ENCODE measurements at regions not wholly inside any gene's neighbourhood (a gene's known extent, or its start where the extent isn't known, plus 50 kb on each side); places are given as distances from the start of the nearest gene placed in this dataset.

GRCh38 chr20:48195121-48195870, 410.0 kb upstream of the SULF2 start:
- TF ChIP-seq CTCF (conservative IDR thresholded peaks at IDR 0.05): no peak
- no peak for TF ChIP-seq ZFX (IDR thresholded peaks at IDR 0.05)
- no peak overlapping the region for H3K27ac ChIP-seq

- no peak for TF ChIP-seq CTCF (conservative IDR thresholded peaks at IDR 0.05)
- TF ChIP-seq ZFX (IDR thresholded peaks at IDR 0.05): no peak
- H3K27ac ChIP-seq: no peak overlapping the region
Measured at GRCh38 chr20:48194583-48194982, 409.3 kb upstream of the SULF2 start.

DNA sequence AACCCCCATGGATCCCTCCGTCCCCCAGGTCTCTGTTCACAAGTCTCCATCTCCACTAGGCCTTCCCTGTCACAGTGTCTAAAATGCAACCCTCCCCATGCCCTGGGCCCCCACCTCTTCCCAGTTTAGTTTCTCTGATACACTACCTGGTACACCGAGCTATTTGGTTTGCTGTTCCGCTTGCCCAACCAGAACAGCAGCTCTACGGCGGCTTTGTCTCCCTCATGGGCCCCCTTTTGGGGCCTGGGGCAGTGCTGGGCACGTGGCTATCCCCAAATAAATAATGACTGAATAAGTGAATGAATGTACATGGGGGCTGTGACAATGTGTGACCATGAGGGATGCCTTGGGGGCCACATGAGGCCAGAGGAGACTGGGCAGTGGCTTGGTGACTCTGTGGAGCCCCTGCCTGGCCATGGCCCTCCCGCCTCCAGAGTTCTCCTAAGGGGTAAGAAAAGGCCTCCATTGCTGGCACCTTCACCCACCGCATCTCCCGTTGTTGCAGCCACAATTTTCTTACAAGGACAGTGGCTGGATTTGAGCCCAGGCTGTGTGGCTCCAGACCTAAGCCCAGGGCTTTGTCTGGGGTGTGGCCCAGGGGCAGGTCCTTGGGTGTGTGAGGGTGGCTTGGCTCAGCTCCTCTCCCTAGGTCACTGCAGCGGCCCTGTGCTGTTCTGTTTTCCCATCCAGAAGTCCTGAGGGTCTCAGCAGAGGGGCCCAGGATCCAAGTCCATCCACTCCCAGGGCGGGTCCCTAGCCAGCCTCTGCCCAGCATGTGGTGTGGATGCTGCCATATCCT, 408.5 kb upstream of the SULF2 start:
- H3K27ac ChIP-seq: no peak overlapping the region
- TF ChIP-seq CTCF (conservative IDR thresholded peaks at IDR 0.05) (no peak), ZFX (IDR thresholded peaks at IDR 0.05) (no peak)

DNA sequence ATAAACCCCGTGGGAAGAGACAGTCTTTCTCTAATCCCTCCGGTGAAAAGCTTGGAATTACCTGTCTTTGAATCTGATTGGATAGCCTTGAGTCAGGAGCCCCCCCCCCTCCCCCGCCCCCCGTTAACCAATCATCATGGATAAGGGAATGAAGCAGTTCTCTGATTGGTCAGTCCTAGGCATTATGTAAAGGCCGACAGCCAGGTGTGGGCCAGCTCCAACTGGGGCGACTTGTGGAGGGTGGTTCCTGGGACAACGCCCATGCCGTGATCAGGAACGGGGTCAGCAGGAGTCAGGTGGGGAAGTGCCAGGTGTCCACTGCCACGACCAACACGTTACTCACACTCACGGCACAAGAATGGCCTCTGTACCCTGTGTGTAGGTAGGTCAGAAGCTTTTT, 406.8 kb upstream of the SULF2 start:
- no peak overlapping the region for H3K27ac ChIP-seq
- TF ChIP-seq ZFX (IDR thresholded peaks at IDR 0.05): no peak
- no peak for TF ChIP-seq CTCF (conservative IDR thresholded peaks at IDR 0.05)

GRCh38 chr20:48191200-48191599, 405.9 kb upstream of the SULF2 start:
- TF ChIP-seq CTCF (conservative IDR thresholded peaks at IDR 0.05) (no peak), ZFX (IDR thresholded peaks at IDR 0.05) (no peak)
- H3K27ac ChIP-seq: no peak overlapping the region

DNA sequence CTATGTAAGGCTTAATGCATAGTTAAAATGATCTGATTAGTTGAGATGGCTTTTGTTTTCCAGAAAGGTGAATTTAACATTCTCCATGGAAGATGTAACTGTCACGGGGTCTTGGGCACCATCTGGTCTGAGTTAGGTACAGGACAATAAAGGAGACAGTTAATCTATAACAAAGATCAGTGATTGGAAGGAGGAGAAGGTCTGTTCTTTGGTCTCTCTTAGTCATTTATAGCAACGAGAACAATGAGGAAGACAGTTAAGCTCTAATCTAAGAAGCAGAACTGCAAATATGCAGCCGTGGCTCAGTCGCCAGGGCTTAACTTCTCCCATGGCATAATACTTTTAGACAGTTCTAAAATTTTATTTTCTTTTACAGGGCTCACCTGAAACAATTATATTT, 405.5 kb upstream of the SULF2 start:
- no peak for TF ChIP-seq ZFX (IDR thresholded peaks at IDR 0.05)
- TF ChIP-seq CTCF (conservative IDR thresholded peaks at IDR 0.05): no peak
- no peak overlapping the region for H3K27ac ChIP-seq

DNA sequence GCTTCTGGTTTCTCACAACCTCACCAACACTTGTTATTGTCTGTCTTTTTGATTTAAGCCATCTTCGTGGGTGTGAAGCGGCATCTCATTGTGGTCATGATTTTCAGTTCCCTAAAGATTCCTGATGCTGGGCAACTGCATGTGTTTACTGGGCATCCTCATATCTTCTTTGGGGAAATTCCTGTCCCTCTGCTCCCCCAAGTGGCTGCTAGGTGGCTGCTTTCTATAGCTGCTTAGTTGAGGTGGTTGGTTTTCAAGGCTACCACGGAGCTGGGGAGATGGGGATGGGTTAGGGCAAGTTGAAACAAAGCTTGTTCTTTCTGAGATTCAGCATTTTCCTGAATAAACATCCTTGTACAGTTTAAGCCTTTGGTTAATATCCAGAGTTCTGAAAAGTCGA, 403.9 kb upstream of the SULF2 start:
- no peak; the same call in 1 of the 2 replicates for TF ChIP-seq CTCF (conservative IDR thresholded peaks at IDR 0.05)

More for the DNA sequence above, 403.9 kb upstream of the SULF2 start:
- no peak overlapping the region for H3K27ac ChIP-seq

Data from C4-2B (cell line).